ENCODE measurements at regions not wholly inside any gene's neighbourhood (a gene's known extent, or its start where the extent isn't known, plus 50 kb on each side); places are given as distances from the start of the nearest gene placed in this dataset.

DNA sequence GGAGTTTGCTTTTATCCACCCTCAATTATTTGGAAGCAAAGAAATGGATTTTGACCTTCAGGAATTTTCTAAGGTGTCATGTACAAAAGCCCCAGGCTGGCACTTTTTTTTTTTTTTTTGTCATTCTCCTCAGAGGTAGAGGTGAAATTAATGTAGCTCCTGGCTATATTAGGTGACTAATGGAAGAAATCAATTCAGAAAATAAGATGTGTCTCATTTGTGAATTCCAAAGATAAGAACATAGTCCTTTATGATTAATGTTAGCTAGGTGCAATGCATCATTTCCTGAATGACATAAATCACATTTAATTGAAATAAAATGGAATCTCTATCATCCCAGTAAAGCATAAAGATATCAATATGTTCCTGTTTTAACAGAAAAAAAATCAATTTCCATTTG lies 477.6 kb downstream of the FBXO15 start:
- H3K27ac ChIP-seq (ENCODE audit: low read depth, low read length), result no peak overlapping the region
- no peak overlapping the region for H3K4me3 Mint-ChIP-seq
- H3K36me3 Mint-ChIP-seq, result no peaks in the 10 kb centered on the region
- peaks cover 0 to 7% (median 3%) of the 10 kb centered on the region in 8 donors for H3K9me3 Mint-ChIP-seq
- no peaks in the 10 kb centered on the region for H3K4me1 Mint-ChIP-seq
- H3K27me3 Mint-ChIP-seq, result peaks cover 0 to 2% of the 10 kb centered on the region in 2 donors
- H3K4me1 ChIP-seq (ENCODE audit: insufficient read depth, low read length), result no peaks in the 10 kb centered on the region
- H3K27ac Mint-ChIP-seq, result no peak overlapping the region
- H3K27me3 ChIP-seq (ENCODE audit: insufficient read depth, low read length), result no peaks in the 10 kb centered on the region
- POLR2A ChIA-PET (ENCODE audit: partially characterized antibody), result no interaction called here
- CTCF ChIA-PET (ENCODE audit: partially characterized antibody), result no interaction called here
- DNase-seq, result no peak
- H3K4me3 ChIP-seq (ENCODE audit: low read length in 2 of 2), result no peak overlapping the region
- H3K36me3 ChIP-seq (ENCODE audit: insufficient read depth, low read length), result no peaks in the 10 kb centered on the region
- H3K9me3 ChIP-seq (ENCODE audit: control insufficient read depth in 1 of 2, low read length in 2 of 2), result no peaks in the 10 kb centered on the region
- intact Hi-C loops (cut with micrococcal nuclease), result no loop called here

DNA sequence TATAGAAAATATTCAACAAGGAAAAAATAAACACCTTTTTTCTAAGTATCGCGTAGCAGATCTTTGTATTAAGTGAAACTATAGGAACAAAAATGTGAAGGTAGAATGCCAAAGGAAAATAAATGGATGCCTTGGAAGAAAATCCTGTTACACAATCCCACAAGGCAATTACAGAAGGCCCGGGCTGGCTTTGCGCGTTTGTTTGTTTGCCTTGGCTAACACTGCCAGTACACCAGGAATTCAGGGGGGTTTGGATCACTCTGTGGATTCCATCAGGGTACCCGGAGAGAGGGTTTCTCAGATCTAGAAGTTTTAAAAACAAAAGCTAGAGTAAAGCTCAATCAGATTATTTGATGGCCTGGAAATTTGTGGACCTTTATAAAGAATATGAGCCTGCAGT lies 478.3 kb downstream of the FBXO15 start:
- Histone ChIP-seq H3K4me3 (ENCODE audit: low read length in 2 of 2) (no peak overlapping the region), H3K9me3 (ENCODE audit: control insufficient read depth in 1 of 2, low read length in 2 of 2) (no peaks in the 10 kb centered on the region), H3K27me3 (ENCODE audit: insufficient read depth, low read length) (no peaks in the 10 kb centered on the region), H3K27ac (ENCODE audit: low read depth, low read length) (no peak overlapping the region), H3K36me3 (ENCODE audit: insufficient read depth, low read length) (no peaks in the 10 kb centered on the region), H3K4me1 (ENCODE audit: insufficient read depth, low read length) (no peaks in the 10 kb centered on the region)
- Mint-ChIP-seq H3K4me3 (no peak overlapping the region), H3K9me3 (peaks cover 0 to 6% (median 3%) of the 10 kb centered on the region in 8 donors), H3K27ac (no peak overlapping the region), H3K4me1 (no peaks in the 10 kb centered on the region), H3K36me3 (no peaks in the 10 kb centered on the region), H3K27me3 (peaks cover 0 to 2% of the 10 kb centered on the region in 2 donors)
- CTCF ChIA-PET (ENCODE audit: partially characterized antibody), result no interaction called here
- no peak for DNase-seq
- intact Hi-C loops (cut with micrococcal nuclease), result no loop called here
- POLR2A ChIA-PET (ENCODE audit: partially characterized antibody), result no interaction called here

DNA sequence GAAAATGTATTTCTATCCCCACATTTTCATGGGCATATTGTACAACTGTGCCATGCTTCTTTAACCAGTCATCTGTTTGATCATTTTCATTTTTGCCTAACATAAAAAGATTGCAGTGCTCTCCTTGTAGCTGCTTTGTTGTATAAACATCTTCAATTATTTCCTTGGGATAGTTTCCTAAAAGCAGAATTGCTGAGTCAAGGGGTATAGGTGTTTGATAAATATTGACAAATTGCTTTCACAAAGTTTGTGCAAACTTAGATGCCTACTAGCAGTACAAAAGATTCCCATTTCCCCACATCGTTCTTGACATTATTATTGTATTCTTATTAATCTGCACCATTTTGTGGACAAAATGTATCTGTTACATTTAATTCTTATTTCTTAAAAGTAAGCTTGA lies 479.6 kb downstream of the FBXO15 start:
- Histone ChIP-seq H3K9me3 (ENCODE audit: control insufficient read depth in 1 of 2, low read length in 2 of 2) (no peaks in the 10 kb centered on the region), H3K36me3 (ENCODE audit: insufficient read depth, low read length) (no peaks in the 10 kb centered on the region), H3K27ac (ENCODE audit: low read depth, low read length) (no peak overlapping the region), H3K27me3 (ENCODE audit: insufficient read depth, low read length) (no peaks in the 10 kb centered on the region), H3K4me3 (ENCODE audit: low read length in 2 of 2) (no peak overlapping the region), H3K4me1 (ENCODE audit: insufficient read depth, low read length) (no peaks in the 10 kb centered on the region)
- Mint-ChIP-seq H3K36me3 (no peaks in the 10 kb centered on the region), H3K9me3 (peaks cover 0 to 7% (median 3%) of the 10 kb centered on the region in 8 donors), H3K4me1 (no peaks in the 10 kb centered on the region), H3K27ac (no peak overlapping the region), H3K4me3 (no peak overlapping the region), H3K27me3 (peaks cover 0 to 2% of the 10 kb centered on the region in 2 donors)
- ChIA-PET POLR2A (ENCODE audit: partially characterized antibody) (no interaction called here), CTCF (ENCODE audit: partially characterized antibody) (no interaction called here)
- no peak for DNase-seq
- intact Hi-C loops (cut with micrococcal nuclease), result no loop called here

DNA sequence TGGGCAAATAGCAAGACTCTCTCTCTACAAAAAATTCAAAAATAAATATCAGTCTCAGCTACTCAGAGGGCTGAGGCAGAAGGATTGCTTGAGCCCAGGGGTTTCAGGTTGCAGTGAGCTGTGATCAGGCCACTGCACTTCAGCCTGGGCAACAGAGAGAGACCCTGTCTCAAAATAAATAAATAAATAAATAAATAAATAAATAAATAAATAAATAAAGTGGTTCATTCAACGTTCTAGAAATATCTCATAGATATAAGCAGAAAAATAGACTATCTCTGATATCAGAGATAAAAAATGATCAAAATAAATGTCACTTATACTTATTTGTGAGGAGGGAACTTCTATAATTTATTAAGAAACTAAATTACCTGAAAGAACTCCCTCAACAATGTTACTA lies 480.9 kb downstream of the FBXO15 start:
- H3K36me3 Mint-ChIP-seq, result no peaks in the 10 kb centered on the region
- no peak overlapping the region for H3K4me3 Mint-ChIP-seq
- Histone ChIP-seq H3K9me3 (ENCODE audit: control insufficient read depth in 1 of 2, low read length in 2 of 2) (no peaks in the 10 kb centered on the region), H3K36me3 (ENCODE audit: insufficient read depth, low read length) (no peaks in the 10 kb centered on the region), H3K4me1 (ENCODE audit: insufficient read depth, low read length) (no peaks in the 10 kb centered on the region), H3K27me3 (ENCODE audit: insufficient read depth, low read length) (no peaks in the 10 kb centered on the region), H3K4me3 (ENCODE audit: low read length in 2 of 2) (no peak overlapping the region), H3K27ac (ENCODE audit: low read depth, low read length) (no peak overlapping the region)
- POLR2A ChIA-PET (ENCODE audit: partially characterized antibody), result no interaction called here
- intact Hi-C loops (cut with micrococcal nuclease), result no loop called here
- CTCF ChIA-PET (ENCODE audit: partially characterized antibody), result no interaction called here
- H3K27ac Mint-ChIP-seq, result no peak overlapping the region
- H3K9me3 Mint-ChIP-seq, result peaks cover 0 to 6% (median 1%) of the 10 kb centered on the region in 8 donors
- peaks cover 0 to 2% of the 10 kb centered on the region in 2 donors for H3K27me3 Mint-ChIP-seq
- DNase-seq, result no peak
- H3K4me1 Mint-ChIP-seq, result no peaks in the 10 kb centered on the region

DNA sequence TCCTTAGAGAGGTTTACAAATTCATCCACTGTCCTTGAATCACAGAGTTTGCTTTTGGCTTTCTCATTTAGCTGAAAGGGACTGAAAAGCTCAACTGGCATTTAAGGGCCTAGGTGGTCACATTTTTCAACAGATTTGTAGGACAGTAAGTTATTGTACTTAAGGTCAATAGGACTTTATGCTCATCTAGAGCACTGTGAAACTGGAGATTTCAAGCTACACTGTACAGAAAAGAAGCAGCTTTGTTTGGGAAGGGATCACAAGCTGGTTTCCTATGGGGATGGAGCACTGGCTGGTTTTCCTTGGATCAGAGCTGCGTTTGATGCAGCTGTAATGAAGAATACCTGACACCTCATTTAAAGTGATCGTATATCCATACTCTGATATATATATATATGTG lies 482.7 kb downstream of the FBXO15 start:
- ChIA-PET POLR2A (ENCODE audit: partially characterized antibody) (no interaction called here), CTCF (ENCODE audit: partially characterized antibody) (no interaction called here)
- no peak for DNase-seq
- Histone ChIP-seq H3K4me3 (ENCODE audit: low read length in 2 of 2) (no peak overlapping the region), H3K27ac (ENCODE audit: low read depth, low read length) (no peak overlapping the region), H3K9me3 (ENCODE audit: control insufficient read depth in 1 of 2, low read length in 2 of 2) (no peaks in the 10 kb centered on the region), H3K4me1 (ENCODE audit: insufficient read depth, low read length) (no peaks in the 10 kb centered on the region), H3K36me3 (ENCODE audit: insufficient read depth, low read length) (no peaks in the 10 kb centered on the region), H3K27me3 (ENCODE audit: insufficient read depth, low read length) (no peaks in the 10 kb centered on the region)
- Mint-ChIP-seq H3K4me3 (no peak overlapping the region), H3K27me3 (peaks cover 0 to 2% of the 10 kb centered on the region in 2 donors), H3K9me3 (peaks cover 0 to 5% (median 1%) of the 10 kb centered on the region in 8 donors), H3K36me3 (no peaks in the 10 kb centered on the region), H3K27ac (no peak overlapping the region), H3K4me1 (no peaks in the 10 kb centered on the region)
- intact Hi-C loops (cut with micrococcal nuclease), result no loop called here

DNA sequence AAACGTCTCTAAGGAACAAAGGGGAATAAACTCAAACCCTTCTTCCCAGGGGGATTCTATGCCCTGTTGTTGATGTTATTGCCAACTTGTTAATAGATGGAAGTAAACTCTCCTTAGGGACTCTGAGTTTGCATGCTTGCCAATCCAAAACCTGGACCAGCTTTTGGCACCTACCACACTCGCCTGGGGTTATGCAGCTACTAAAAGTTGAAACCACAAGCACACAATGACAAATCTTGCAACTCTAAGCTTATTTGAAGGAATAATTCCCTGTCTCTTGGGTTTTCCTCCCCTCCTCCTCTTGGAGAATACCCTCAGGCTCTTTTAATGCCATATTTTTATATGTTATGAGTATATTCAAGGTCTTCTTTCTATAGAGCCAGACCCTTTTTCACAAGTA lies 484.1 kb downstream of the FBXO15 start:
- POLR2A ChIA-PET (ENCODE audit: partially characterized antibody), result no interaction called here
- H3K27ac ChIP-seq (ENCODE audit: low read depth, low read length), result no peak overlapping the region
- CTCF ChIA-PET (ENCODE audit: partially characterized antibody), result no interaction called here
- Mint-ChIP-seq H3K4me1 (no peaks in the 10 kb centered on the region), H3K36me3 (no peaks in the 10 kb centered on the region), H3K27ac (no peak overlapping the region), H3K9me3 (peaks cover 0 to 3% (median 1%) of the 10 kb centered on the region in 8 donors), H3K27me3 (peaks cover 0 to 2% of the 10 kb centered on the region in 2 donors), H3K4me3 (no peak overlapping the region)
- no peaks in the 10 kb centered on the region for H3K9me3 ChIP-seq (ENCODE audit: control insufficient read depth in 1 of 2, low read length in 2 of 2)
- H3K27me3 ChIP-seq (ENCODE audit: insufficient read depth, low read length), result no peaks in the 10 kb centered on the region
- intact Hi-C loops (cut with micrococcal nuclease), result no loop called here
- no peak overlapping the region for H3K4me3 ChIP-seq (ENCODE audit: low read length in 2 of 2)
- no peaks in the 10 kb centered on the region for H3K36me3 ChIP-seq (ENCODE audit: insufficient read depth, low read length)
- no peak for DNase-seq
- H3K4me1 ChIP-seq (ENCODE audit: insufficient read depth, low read length), result no peaks in the 10 kb centered on the region

DNA sequence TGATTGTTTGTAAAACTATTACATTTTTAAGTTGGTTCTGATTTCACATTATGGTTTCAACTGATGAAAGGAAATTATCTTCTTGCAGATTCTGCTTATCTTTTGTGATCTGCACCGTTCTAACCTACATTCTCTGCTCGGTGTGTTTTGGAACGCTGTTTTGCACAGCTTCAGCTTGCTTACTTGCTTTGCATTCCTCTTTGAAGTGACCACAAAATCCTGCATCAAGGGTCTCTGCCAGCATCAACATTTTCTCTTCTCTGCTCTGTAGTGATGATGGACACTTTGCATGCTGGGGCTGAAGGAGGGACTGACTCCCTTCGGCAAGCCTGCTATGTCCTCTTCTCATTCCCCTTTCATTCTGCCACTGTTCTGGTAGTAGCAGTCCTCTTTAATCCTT lies 485.2 kb downstream of the FBXO15 start:
- Mint-ChIP-seq H3K4me1 (no peaks in the 10 kb centered on the region), H3K9me3 (peaks cover 0 to 3% (median 0%) of the 10 kb centered on the region in 8 donors), H3K27me3 (no peaks in the 10 kb centered on the region), H3K27ac (no peak overlapping the region), H3K36me3 (no peaks in the 10 kb centered on the region), H3K4me3 (no peak overlapping the region)
- Histone ChIP-seq H3K27me3 (ENCODE audit: insufficient read depth, low read length) (no peaks in the 10 kb centered on the region), H3K27ac (ENCODE audit: low read depth, low read length) (no peak overlapping the region), H3K9me3 (ENCODE audit: control insufficient read depth in 1 of 2, low read length in 2 of 2) (no peaks in the 10 kb centered on the region), H3K36me3 (ENCODE audit: insufficient read depth, low read length) (no peaks in the 10 kb centered on the region), H3K4me1 (ENCODE audit: insufficient read depth, low read length) (no peaks in the 10 kb centered on the region), H3K4me3 (ENCODE audit: low read length in 2 of 2) (no peak overlapping the region)
- intact Hi-C loops (cut with micrococcal nuclease), result no loop called here
- DNase-seq, result no peak
- ChIA-PET POLR2A (ENCODE audit: partially characterized antibody) (no interaction called here), CTCF (ENCODE audit: partially characterized antibody) (no interaction called here)

Measured in CD4-positive, alpha-beta memory T cell (primary cell).